ENCODE measurements at regions not wholly inside any gene's neighbourhood (a gene's known extent, or its start where the extent isn't known, plus 50 kb on each side); places are given as distances from the start of the nearest gene placed in this dataset.
A peak's percentile ranks its signal among the peaks of the same experiment; 100 is the strongest.

DNA sequence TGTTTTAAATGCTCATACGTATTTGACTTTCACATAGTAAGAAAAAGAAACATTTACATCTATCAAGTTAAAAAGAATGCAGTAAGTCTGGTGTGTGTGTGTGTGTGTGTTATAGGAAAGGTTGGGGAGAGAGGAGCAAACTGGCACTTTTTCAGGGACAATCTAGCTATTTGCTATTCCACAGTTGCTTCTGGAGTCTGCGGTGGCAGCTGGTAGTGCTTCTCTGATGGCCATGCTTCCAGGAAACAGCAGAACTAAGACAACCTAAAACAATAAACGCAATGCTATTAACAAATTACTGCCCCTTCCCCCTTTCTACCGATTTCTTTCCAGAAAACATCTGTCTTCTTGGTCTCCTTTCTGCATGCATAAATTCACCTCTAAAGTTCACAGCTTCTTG is 70.0 kb upstream of the CDH10 start:
- DNase-seq (ENCODE audit: low read depth in 1 of 2, low spot score in 2 of 2) (no peak), FAIRE-seq (no peak)
- Histone ChIP-seq H3K79me2 (ENCODE audit: control insufficient read depth in 1 of 2, insufficient read depth in 2 of 2, low read length in 2 of 2) (no peaks in the 10 kb centered on the region), H3K4ac (replicated peaks; ENCODE audit: insufficient read length, low read depth, low read length) (no peak overlapping the region), H2BK5ac (ENCODE audit: low read depth, low read length) (no peak overlapping the region), H3K4me2 (ENCODE audit: insufficient read depth in 1 of 2, low read depth in 2 of 2, low read length in 2 of 2) (no peak overlapping the region), H2AFZ (ENCODE audit: low read length) (peak overlapping the region; percentile 76), H3K9ac (replicated peaks in 1 of 4; ENCODE audit: extremely low read depth in 1 of 4, low read depth in 3 of 4, low read length in 3 of 4) (no peak overlapping the region), H3K56ac (replicated peaks; ENCODE audit: insufficient read length, low read depth, low read length) (no peak overlapping the region), H3K36me3 (ENCODE audit: control insufficient read depth in 2 of 4, insufficient read depth in 4 of 4, low read length in 3 of 4) (no peaks in the 10 kb centered on the region), H3K27ac (ENCODE audit: low read depth, low read length) (no peak overlapping the region), H4K8ac (ENCODE audit: extremely low read depth, insufficient read depth, low read length) (no peak overlapping the region), H2AK5ac (ENCODE audit: low read depth, low read length) (no peak overlapping the region), H2BK20ac (ENCODE audit: low read length) (no peak overlapping the region), H3K27me3 (replicated peaks in 1 of 4; ENCODE audit: control insufficient read depth in 3 of 4, extremely low read depth in 1 of 4, insufficient read depth in 3 of 4, low read length in 3 of 4) (no peaks in the 10 kb centered on the region), H2BK120ac (replicated peaks; ENCODE audit: low read depth, low read length) (no peak overlapping the region), H3K23me2 (ENCODE audit: low read depth, low read length) (no peaks in the 10 kb centered on the region; the same call in 1 of the 2 replicates), H3K4me3 (ENCODE audit: extremely low read depth in 1 of 4, insufficient read depth in 2 of 4, low read depth in 3 of 4, low read length in 4 of 4) (no peak overlapping the region), H2BK12ac (ENCODE audit: low read depth, low read length) (no peak overlapping the region), H3K18ac (ENCODE audit: extremely low read depth, low read length) (no peak overlapping the region), H4K5ac (ENCODE audit: insufficient read length, low read depth, low read length) (no peak overlapping the region), H4K20me1 (replicated peaks in 1 of 2; ENCODE audit: control insufficient read depth in 1 of 2, insufficient read depth in 2 of 2, low read length in 2 of 2) (no peaks in the 10 kb centered on the region), H4K91ac (replicated peaks; ENCODE audit: insufficient read length, low read length) (no peak overlapping the region), H3K14ac (ENCODE audit: insufficient read length) (no peak overlapping the region), H3K4me1 (replicated peaks in 1 of 4; ENCODE audit: control insufficient read depth in 3 of 4, insufficient read depth in 4 of 4, low read length in 3 of 4) (no peaks in the 10 kb centered on the region), H3K9me3 (ENCODE audit: insufficient read depth in 2 of 2, low read depth in 1 of 2, low read length in 1 of 2) (no peaks in the 10 kb centered on the region), H2BK15ac (ENCODE audit: low read length) (no peak overlapping the region), H3K79me1 (ENCODE audit: low read depth, low read length) (no peaks in the 10 kb centered on the region), H3K23ac (ENCODE audit: insufficient read length) (no peak overlapping the region)
- POLR2A ChIA-PET (ENCODE audit: partially characterized antibody), result no interaction called here
- CTCF ChIA-PET (ENCODE audit: partially characterized antibody), result interaction anchor here (1.4 kb wide), 1 partner anchor 10 kb away, joined by 3 read pairs; no protein-coding TSS in a partner anchor
- TF ChIP-seq SAP30 (IDR thresholded peaks at IDR 0.05; ENCODE audit: insufficient read depth, insufficient replicate concordance, low read length), result no peak
- no peak for TF ChIP-seq TBP (IDR thresholded peaks at IDR 0.05; ENCODE audit: low read depth, low read length)
- no peak for TF ChIP-seq NRF1 (IDR thresholded peaks at IDR 0.05; ENCODE audit: low read depth, low read length)
- no peak for TF ChIP-seq HDAC6 (IDR thresholded peaks at IDR 0.05; ENCODE audit: low read depth, low read length)
- WGBS, 2 experiments (ENCODE audit: extremely low coverage in 1 of 2, insufficient coverage in 1 of 2, insufficient read length in 1 of 2, insufficient replicate concordance in 2 of 2, low coverage in 1 of 2, low lambda C conversion rate in 2 of 2, missing lambda C conversion rate in 1 of 2), result 90% methylated on average over 4 of the region's 4 CpGs; no CpG with 5 or more reads in 1 of the 2 experiments

Data from H1 (cell line).